AG20443 (cell line): ENCODE measurements at regions not wholly inside any gene's neighbourhood (a gene's known extent, or its start where the extent isn't known, plus 50 kb on each side); places are given as distances from the start of the nearest gene placed in this dataset.
"Not testable (repeated sequence)": the region's sequence is repeated elsewhere in the genome, so short reads cannot be mapped to it uniquely, and the experiment has no call there.

Experiments
- DNase-seq: peaks from one replicate; pipeline ENCODE4 v3.0.0; 2012; ENCODE audit warnings: low spot score, mixed read lengths

DNA sequence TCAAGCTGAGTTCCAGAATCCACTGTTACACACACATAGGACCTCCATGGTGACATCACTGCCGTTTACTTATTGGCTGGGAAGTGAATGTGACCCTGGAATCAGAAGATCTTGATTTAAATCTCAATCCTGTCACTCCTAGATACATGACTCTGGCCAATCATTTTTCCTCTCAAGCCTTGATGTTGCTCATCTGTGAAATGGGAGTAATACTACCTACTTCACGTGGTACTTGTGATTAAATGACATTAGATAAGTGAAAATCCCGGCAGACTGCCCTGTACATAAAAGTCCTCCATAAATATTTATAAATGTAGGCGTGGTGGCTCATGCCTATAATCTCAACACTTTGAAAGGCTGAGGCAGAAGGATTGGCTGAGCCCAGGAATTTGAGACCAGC lies 88.0 kb upstream of the SVIL start:
- no peak for DNase-seq

- no peak for DNase-seq
Measured at GRCh38 chr10:29720149-29720548, 85.4 kb upstream of the SVIL start.

DNA sequence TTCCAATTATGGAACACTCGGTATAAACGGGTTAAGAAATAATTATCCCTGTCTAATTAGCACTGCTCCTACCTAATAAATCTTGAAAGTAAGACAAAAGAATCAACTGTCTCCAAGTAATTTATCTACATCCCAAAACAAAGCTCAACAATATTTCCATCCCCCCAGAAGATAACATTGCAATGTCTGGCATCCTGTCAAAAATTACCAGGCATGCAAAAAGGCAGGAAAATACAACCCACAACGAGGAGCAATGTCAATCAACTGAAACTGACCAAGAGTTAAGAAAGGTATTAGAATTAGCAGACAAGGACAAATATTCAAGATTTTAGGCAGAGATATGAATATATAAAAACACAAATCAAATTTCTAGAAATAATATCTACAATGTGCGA lies 84.5 kb upstream of the SVIL start:
- DNase-seq: no peak

DNA sequence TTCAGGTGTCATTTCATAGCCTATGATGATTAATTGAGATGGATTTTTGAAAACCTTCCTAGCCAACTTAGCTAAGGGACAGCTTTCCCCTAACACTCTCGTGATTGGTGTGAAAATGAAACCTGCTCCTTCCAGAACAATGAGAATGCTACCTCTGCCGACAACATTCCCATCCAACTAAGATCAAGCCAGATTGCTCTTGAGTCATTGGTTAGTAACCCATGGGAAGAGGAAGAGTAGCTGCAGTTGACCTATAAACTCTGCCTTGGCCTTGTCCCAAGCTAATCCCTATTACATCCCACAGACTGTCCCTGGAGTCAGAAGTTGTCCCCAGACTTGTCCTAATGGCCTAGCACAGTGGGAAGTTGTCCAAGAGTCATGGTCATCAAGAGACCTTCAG lies 80.5 kb upstream of the SVIL start:
- DNase-seq: no peak

DNA sequence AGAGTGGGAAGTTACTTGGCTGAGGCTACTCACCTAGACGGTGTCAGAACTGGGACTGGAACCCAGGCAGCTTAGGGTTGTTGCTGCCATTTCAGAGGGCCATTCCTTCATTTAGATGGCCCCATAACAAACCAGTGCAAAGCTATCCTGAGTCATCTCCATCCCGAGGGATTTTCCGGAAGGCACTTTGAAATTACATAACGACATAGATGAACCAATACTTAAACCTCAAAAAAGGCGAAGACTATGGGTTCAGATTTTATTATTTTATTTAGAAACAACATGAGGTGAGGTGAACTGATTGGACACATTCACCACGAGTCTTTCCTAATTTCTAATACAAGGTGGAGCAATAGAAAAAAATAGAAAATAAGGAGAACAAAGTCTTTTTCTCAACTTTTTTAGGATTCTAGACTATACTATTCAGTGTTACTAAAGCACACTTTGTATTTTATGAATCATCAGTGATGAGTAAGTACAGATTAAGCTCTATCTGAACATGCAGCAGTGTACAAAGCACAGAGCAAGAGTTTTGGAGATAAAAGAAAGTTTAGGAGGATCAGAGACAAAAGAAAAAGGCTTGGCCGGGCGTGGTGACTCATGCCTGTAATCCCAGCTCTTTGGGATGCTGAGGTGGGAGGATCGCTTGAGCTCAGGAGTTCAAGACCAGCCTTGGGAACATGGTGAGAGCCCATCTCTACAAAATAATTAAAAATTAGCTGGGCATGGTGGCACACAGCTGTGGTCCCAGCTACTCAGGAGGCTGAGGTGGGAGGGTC lies 79.5 kb upstream of the SVIL start:
- peak; percentile 61 for DNase-seq

DNA sequence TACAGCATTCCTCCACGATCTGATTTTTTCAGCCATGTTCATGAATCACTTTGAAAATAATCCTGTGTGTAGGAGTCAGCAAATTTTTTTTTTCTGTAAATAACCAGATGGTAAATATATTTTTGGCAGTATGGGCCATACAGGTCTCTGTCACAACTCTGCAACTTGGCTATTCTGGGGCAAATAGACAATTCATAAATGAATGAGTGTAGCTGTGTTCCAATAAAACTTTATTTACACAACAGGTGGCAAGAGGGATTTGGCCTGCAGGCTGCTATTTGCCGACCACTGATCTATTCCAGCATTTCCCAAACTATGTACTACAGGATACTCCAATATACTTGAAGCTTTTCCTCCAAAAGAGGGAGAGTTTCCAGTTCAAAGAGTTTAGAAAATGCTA lies 78.7 kb upstream of the SVIL start:
- DNase-seq: no peak

GRCh38 chr10:29712108-29712507 lies 77.3 kb upstream of the SVIL start:
- DNase-seq: no peak

- DNase-seq: no peak
Measured at GRCh38 chr10:29710128-29710527, 75.4 kb upstream of the SVIL start.

DNA sequence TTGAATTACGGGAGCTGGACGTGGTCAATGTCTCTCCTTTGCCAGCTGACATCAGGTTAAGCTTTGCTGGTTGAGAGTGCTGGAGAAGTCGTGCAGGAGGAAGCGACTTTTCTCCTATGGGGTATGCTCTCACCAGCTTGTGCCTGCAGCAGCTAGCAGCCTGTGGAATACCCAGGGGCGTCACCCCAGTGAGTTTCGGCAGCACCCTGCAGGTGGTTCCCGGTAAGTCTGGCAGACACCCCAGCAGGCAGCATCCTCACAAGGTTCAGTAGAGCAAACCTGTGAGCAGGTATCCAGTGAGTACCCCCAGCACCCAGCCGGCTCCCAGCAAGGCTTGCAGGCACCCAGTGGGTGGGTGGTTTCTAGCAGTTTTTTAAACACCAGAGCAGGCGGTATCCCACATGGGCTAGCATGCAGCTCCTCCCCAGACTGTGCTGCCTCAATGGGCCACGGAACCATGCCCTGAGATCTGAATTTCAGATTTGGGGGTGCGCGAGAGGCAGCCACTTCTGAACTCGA lies 74.8 kb upstream of the SVIL start:
- DNase-seq: no peak

DNA sequence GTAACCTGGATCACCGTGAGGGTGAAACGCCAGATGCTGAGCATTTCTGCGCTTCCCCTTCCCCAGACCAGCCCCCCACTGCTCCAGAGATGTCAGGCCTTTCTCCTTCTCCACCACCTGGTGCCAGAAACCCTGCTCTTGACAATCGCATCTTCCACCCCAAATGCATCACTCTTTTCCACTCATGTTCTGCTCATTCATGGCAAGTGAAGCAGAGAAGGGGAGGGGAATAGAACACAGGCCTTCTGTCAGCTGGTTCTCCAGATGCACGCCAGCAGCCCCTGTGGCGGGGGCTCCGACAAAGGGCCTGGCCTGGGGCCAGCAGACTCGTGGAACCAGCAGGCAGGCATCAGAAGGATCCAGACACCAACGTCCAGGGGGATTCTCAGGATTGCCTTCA lies 68.5 kb upstream of the SVIL start:
- no peak for DNase-seq

GRCh38 chr10:29702273-29703164 lies 67.7 kb upstream of the SVIL start:
- peak; percentile 18 for DNase-seq

DNA sequence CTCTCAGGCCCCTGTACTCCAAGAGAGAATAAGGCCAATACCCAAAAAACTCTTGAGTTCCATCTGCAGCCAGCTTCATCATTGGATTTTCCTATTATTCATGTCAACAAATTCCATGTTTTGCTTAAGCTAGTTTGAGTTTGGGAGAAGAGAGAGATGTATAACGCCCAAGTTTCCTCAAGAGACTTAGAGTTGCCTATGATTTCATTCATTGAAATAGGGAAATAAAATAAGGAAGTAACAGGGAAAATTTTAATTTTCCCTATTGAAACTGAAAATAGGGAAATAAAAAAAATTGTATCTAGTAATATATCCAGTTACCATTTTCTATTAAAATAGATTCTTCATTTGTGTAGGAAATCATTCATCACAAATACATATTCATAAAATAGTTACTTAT lies 66.5 kb upstream of the SVIL start:
- DNase-seq: no peak

GRCh38 chr10:29699621-29700020 lies 64.8 kb upstream of the SVIL start:
- DNase-seq: no peak

DNA sequence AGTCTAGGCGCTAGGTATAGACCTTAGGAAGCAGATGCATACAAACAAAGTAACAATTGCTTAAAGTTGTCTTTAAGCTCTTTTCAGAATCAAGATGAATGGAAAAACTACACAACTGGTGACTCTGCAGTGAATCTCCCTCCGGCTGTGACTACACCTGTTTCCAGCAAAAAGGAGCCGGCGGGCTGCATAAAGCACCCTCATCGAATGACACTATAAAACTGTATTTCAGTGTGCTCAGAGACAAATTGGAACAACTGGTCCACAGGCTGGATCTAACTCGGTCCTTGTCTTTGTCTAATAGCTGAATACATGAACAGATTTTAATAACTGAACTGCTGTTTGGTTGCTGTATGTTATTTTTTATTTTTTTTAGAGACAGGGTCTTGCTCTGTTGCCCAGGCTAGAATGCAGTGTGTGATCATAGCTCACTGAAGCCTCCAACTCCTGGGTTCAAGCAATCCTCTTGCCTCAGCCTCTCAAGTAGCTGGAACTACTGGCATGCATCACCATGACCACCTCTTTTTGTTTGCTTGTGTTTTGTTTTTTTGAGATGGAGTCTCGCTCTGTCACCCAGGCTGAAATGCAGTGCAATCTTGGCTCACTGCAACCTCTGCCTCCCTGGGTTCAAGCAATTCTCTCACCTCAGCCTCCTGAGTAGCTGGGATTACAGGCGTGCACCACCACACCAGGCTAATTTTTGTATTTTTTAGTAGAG lies 64.2 kb upstream of the SVIL start:
- DNase-seq: no peak

DNA sequence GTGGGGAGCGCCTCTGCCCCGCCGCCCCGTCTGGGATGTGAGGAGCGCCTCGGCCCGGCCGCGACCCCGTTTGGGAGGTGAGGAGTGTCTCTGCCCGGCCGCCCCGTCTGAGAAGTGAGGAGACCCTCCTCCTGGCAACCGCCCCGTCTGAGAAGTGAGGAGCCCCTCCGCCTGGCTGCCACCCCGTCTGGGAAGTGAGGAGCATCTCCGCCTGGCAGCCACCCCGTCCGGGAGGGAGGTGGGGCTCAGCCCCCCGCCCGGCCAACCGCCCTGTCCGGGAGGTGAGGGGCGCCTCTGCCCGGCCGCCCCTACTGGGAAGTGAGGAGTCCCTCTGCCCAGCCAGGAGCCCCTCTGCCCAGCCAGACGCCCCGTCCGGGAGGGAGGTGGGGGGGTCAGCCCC lies 61.8 kb upstream of the SVIL start:
- DNase-seq: not testable (repeated sequence)

DNA sequence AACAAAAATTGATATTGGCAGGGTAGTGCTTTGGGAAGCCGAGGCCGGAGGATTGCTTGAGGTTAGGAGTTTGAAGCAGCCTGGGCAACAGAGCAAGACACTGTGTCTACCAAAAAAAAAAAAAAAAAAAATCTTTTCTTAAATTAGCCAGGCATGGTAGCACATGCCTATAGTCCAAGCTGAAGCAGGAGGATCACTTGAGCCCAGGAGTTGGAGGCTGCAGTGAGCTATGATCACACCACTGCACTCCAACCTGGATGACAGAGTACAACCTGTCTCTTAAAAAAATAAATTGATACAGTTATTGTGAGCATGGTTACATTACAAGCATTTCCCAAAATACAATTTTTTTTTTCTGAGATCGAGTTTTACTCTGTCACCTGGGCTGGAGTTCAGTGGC lies 59.4 kb upstream of the SVIL start:
- no peak for DNase-seq

DNA sequence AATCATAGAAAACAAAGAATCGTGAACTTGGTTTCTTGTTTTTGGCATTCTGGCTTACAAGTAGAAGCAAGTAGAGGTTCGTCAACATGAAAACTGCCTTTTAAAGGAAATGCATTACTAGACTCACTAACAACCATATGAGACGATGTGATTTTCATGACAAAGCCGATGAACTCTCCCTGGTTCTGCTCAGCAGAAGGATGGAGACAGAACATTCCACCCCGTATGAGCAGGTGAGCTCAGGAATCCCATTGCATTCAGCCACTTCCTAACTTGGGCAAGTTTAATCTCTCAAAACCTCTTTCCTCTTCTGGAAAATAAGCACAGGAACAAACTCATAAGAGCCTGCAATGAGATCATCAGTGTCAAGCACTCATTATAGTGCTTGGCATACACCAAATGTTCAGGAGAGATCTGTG lies 57.4 kb upstream of the SVIL start:
- no peak for DNase-seq

DNA sequence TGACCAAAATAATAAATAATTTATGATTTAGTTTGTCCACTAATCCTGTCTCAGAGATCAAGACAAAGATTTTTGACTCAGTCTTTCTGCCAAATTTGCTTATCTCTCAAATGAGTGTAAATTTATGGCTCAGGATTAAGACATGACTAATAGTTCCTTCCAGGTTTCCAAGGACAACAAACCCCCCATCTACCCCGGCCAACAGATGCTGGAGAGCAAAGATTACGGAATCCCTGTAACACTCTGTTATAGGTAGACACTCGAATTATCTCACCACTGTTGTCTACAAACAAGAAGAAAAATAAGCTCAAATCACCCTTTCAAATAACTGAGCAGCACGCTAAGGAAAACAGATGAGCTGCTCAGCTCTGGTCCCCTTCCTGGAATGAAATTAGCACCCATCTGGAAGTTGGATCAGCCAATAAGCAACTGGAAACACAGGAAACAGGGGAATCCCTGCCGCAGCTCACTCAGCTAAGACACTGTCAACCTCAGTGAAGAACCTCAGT lies 56.8 kb upstream of the SVIL start:
- peak; percentile 48 for DNase-seq

- DNase-seq: peak; percentile 49
Measured at GRCh38 chr10:29689001-29689400, 54.2 kb upstream of the SVIL start.

DNA sequence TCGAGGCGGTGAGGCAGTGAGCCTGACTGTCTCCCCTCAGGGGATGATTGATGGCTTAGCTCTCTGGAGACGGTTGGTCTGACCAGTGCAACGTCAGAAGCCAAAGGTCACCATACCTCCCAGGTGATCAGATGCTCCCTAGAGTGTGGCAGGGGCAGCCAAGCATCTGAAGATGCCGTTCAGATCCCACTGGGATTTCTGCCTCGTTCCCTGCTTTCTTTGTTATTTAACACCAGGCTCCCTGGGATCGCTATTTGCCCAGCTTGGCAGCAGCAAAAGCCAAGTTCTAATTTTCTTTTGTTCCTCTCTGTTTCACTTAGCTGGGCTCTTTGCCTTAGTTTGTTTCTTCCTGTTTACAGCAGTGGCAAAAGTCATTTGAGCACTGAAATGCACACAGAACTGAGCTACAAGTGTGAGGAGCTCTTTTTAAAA lies 53.5 kb upstream of the SVIL start:
- DNase-seq: no peak

GRCh38 chr10:29687421-29688164 lies 52.8 kb upstream of the SVIL start:
- no peak for DNase-seq

GRCh38 chr10:29685506-29685905 lies 50.7 kb upstream of the SVIL start:
- no peak for DNase-seq
